Ascending aorta (tissue), 2 donors: ENCODE measurements at regions not wholly inside any gene's neighbourhood (a gene's known extent, or its start where the extent isn't known, plus 50 kb on each side); places are given as distances from the start of the nearest gene placed in this dataset.

ENCODE experiments used
- DNase-seq, 2 donors: peaks; one replicate each; pipeline ENCODE4 v3.0.0-alpha.2; 2019; ENCODE audit warnings: low spot score in 2 of 2
- H3K27ac ChIP-seq, 2 donors: fragments of 200-600 bp; sonication (generic); one replicate each; pipeline ENCODE4 v1.5.1; 2016 to 2017; ENCODE audit warnings: mild to moderate bottlenecking in 1 of 2
- H3K27me3 ChIP-seq: fragments of 200-600 bp; sonication (generic); one replicate; pipeline ENCODE4 v1.5.1; 2017
- H3K36me3 ChIP-seq, 2 donors: fragments of 200-600 bp; sonication (generic); one replicate each; pipeline ENCODE4 v1.5.1; 2016
- H3K4me1 ChIP-seq, 2 donors: fragments of 200-600 bp; sonication (generic); one replicate each; pipeline ENCODE4 v1.5.1; 2016 to 2017; ENCODE audit warnings: mild to moderate bottlenecking in 1 of 2
- H3K4me3 ChIP-seq, 2 donors: fragments of 200-600 bp; sonication (generic); one replicate each; pipeline ENCODE4 v1.5.1; 2016 to 2017; ENCODE audit warnings: mild to moderate bottlenecking in 1 of 2
- H3K9me3 ChIP-seq, 2 donors: fragments of 200-600 bp; sonication (generic); one replicate each; pipeline ENCODE4 v1.5.1; 2016
- CTCF ChIP-seq, 3 experiments: fragments of 200-600 bp in 2 of 3; fragments of 450-650 bp in 1 of 3; sonication (generic) in 2 of 3; IDR thresholded peaks; one replicate each; pipeline ENCODE4 v1.5.1; 2016 to 2019; ENCODE audit warnings: antibody characterized with exemption in 3 of 3, mild to moderate bottlenecking in 1 of 3, moderate library complexity in 1 of 3
- intact Hi-C: fragments of 100-400 bp; cut with DNase I; formaldehyde crosslinking; loops from one replicate; pipeline ENCODE4 v1.15.1; 2023

- intact Hi-C loops: no loop called here
- Histone ChIP-seq H3K36me3 (no peaks in the 10 kb centered on the region), H3K9me3 (no peaks in the 10 kb centered on the region), H3K27me3 (no peaks in the 10 kb centered on the region), H3K4me3 (no peak overlapping the region), H3K27ac (no peak overlapping the region), H3K4me1 (no peaks in the 10 kb centered on the region)
- no peak for TF ChIP-seq CTCF (IDR thresholded peaks at IDR 0.05)
- no peak for DNase-seq
These were observed 228.4 kb upstream of the BTBD3 start for GRCh38 chr20:11689262-11689661.

GRCh38 chr20:11691766-11692165, 225.9 kb upstream of the BTBD3 start:
- H3K4me3 ChIP-seq: no peak overlapping the region
- no peak for DNase-seq
- no peaks in the 10 kb centered on the region for H3K9me3 ChIP-seq
- no peak for TF ChIP-seq CTCF (IDR thresholded peaks at IDR 0.05)
- intact Hi-C loops: no loop called here
- H3K36me3 ChIP-seq: no peaks in the 10 kb centered on the region
- H3K4me1 ChIP-seq: no peaks in the 10 kb centered on the region
- H3K27me3 ChIP-seq: no peaks in the 10 kb centered on the region
- no peak overlapping the region for H3K27ac ChIP-seq

GRCh38 chr20:11692567-11692966, 225.1 kb upstream of the BTBD3 start:
- H3K36me3 ChIP-seq: no peaks in the 10 kb centered on the region
- no peaks in the 10 kb centered on the region for H3K4me1 ChIP-seq
- no peaks in the 10 kb centered on the region for H3K27me3 ChIP-seq
- DNase-seq: no peak
- TF ChIP-seq CTCF (IDR thresholded peaks at IDR 0.05): no peak
- no peak overlapping the region for H3K27ac ChIP-seq
- intact Hi-C loops: no loop called here
- no peak overlapping the region for H3K4me3 ChIP-seq
- H3K9me3 ChIP-seq: no peaks in the 10 kb centered on the region

GRCh38 chr20:11694467-11694866, 223.2 kb upstream of the BTBD3 start:
- no peak for TF ChIP-seq CTCF (IDR thresholded peaks at IDR 0.05)
- DNase-seq: no peak
- intact Hi-C loops: no loop called here
- H3K4me1 ChIP-seq: no peaks in the 10 kb centered on the region
- no peaks in the 10 kb centered on the region for H3K36me3 ChIP-seq
- no peaks in the 10 kb centered on the region for H3K9me3 ChIP-seq
- H3K27me3 ChIP-seq: no peaks in the 10 kb centered on the region
- H3K4me3 ChIP-seq: no peak overlapping the region
- no peak overlapping the region for H3K27ac ChIP-seq

GRCh38 chr20:11697055-11697454, 220.6 kb upstream of the BTBD3 start:
- H3K4me1 ChIP-seq: no peaks in the 10 kb centered on the region
- no peak overlapping the region for H3K27ac ChIP-seq
- no peak for DNase-seq
- H3K4me3 ChIP-seq: no peak overlapping the region
- H3K36me3 ChIP-seq: no peaks in the 10 kb centered on the region
- intact Hi-C loops: no loop called here
- no peaks in the 10 kb centered on the region for H3K27me3 ChIP-seq
- TF ChIP-seq CTCF (IDR thresholded peaks at IDR 0.05): no peak
- H3K9me3 ChIP-seq: no peaks in the 10 kb centered on the region

- H3K27me3 ChIP-seq: no peaks in the 10 kb centered on the region
- no peak for TF ChIP-seq CTCF (IDR thresholded peaks at IDR 0.05)
- H3K27ac ChIP-seq: no peak overlapping the region
- H3K4me3 ChIP-seq: no peak overlapping the region
- no peaks in the 10 kb centered on the region for H3K9me3 ChIP-seq
- no peak for DNase-seq
- H3K4me1 ChIP-seq: no peaks in the 10 kb centered on the region
- no peaks in the 10 kb centered on the region for H3K36me3 ChIP-seq
- intact Hi-C loops: no loop called here
These were observed 220.0 kb upstream of the BTBD3 start for GRCh38 chr20:11697646-11698045.
